CD14-positive monocyte (primary cell): ENCODE measurements at regions not wholly inside any gene's neighbourhood (a gene's known extent, or its start where the extent isn't known, plus 50 kb on each side); places are given as distances from the start of the nearest gene placed in this dataset.

Source experiments
- DNase-seq, 3 donors: peaks; one replicate each; pipeline ENCODE4 v3.0.0-alpha.2; 2011 to 2022
- H2AFZ ChIP-seq: 2 replicates; pipeline ENCODE4 v1.6.0; 2012; ENCODE audit warnings: mild to moderate bottlenecking, low read depth, low read length, inconsistent platforms; ENCODE audit not compliant: insufficient read depth, poor library complexity, severe bottlenecking
- H3K27ac ChIP-seq, 2 donors: 1 replicate in 1 of 2; 2 replicates in 1 of 2; pipeline ENCODE4 v1.5.1; 2012 to 2013; ENCODE audit warnings: low read length in 2 of 2, control low read depth in 1 of 2, inconsistent platforms in 1 of 2, low read depth in 1 of 2, mild to moderate bottlenecking in 1 of 2
- H3K27me3 ChIP-seq, 2 donors: one replicate each; pipeline versions ENCODE4 v1.6.0 to v1.6.1; 2011 to 2013; ENCODE audit warnings: low read length in 2 of 2; ENCODE audit not compliant: control insufficient read depth in 2 of 2, insufficient read depth in 2 of 2
- H3K36me3 ChIP-seq, 2 donors: replicated peaks in 1 of 2; 1 replicate in 1 of 2; 2 replicates in 1 of 2; pipeline versions ENCODE4 v1.5.1 to v1.6.1; 2012 to 2013; ENCODE audit warnings: low read length in 2 of 2, control low read depth in 1 of 2, inconsistent platforms in 1 of 2, mild to moderate bottlenecking in 1 of 2; ENCODE audit not compliant: insufficient read depth in 2 of 2, control insufficient read depth in 1 of 2
- H3K4me1 ChIP-seq, 2 donors: 1 replicate in 1 of 2; 2 replicates in 1 of 2; pipeline versions ENCODE4 v1.5.1 to v1.6.1; 2012 to 2013; ENCODE audit warnings: low read length in 2 of 2, control low read depth in 1 of 2, inconsistent platforms in 1 of 2, mild to moderate bottlenecking in 1 of 2, moderate library complexity in 1 of 2; ENCODE audit not compliant: insufficient read depth in 2 of 2, control insufficient read depth in 1 of 2
- H3K4me2 ChIP-seq: replicated peaks from 2 replicates; pipeline ENCODE3; 2012; ENCODE audit warnings: low read length, moderate library complexity, mild to moderate bottlenecking; ENCODE audit not compliant: poor library complexity, severe bottlenecking; ENCODE audit errors: extremely low read depth
- H3K4me3 ChIP-seq, 3 experiments: fragments of 200-600 bp in 1 of 3; sonication (generic) in 1 of 3; replicated peaks in 1 of 3; 1 replicate in 2 of 3; 2 replicates in 1 of 3; pipeline ENCODE4 v1.5.1; 2011 to 2013; ENCODE audit warnings: low read length in 3 of 3, mild to moderate bottlenecking in 3 of 3, control low read depth in 2 of 3, low read depth in 2 of 3, inconsistent platforms in 1 of 3, moderate library complexity in 1 of 3
- H3K79me2 ChIP-seq: 2 replicates; pipeline ENCODE4 v1.6.0; 2012; ENCODE audit warnings: mild to moderate bottlenecking, control low read depth, inconsistent platforms, low read length, moderate library complexity; ENCODE audit not compliant: insufficient read depth
- H3K9ac ChIP-seq: 2 replicates; pipeline ENCODE4 v1.6.0; 2017; ENCODE audit warnings: low read length, mild to moderate bottlenecking; ENCODE audit not compliant: insufficient read depth, poor library complexity, severe bottlenecking
- H3K9me3 ChIP-seq, 2 donors: replicated peaks in 1 of 2; 1 replicate in 1 of 2; 2 replicates in 1 of 2; pipeline versions ENCODE4 v1.5.1 to v1.6.1; 2012 to 2013; ENCODE audit warnings: low read length in 2 of 2, control low read depth in 1 of 2; ENCODE audit not compliant: control insufficient read depth in 1 of 2, insufficient read depth in 1 of 2
- H4K20me1 ChIP-seq: 2 replicates; pipeline ENCODE4 v1.6.0; 2012; ENCODE audit warnings: mild to moderate bottlenecking, low read length, control low read depth, moderate library complexity; ENCODE audit not compliant: insufficient read depth
- H3K27ac Mint-ChIP-seq, 7 donors: one replicate each; pipeline ENCODE4 v1.8.0; 2020; ENCODE audit warnings: mild to moderate bottlenecking in 7 of 7, mixed read lengths in 7 of 7, moderate library complexity in 6 of 7, inconsistent platforms in 2 of 7
- H3K27me3 Mint-ChIP-seq, 3 donors: one replicate each; pipeline ENCODE4 v1.8.0; 2021 to 2022; ENCODE audit warnings: low read depth in 3 of 3, mild to moderate bottlenecking in 3 of 3, mixed read lengths in 3 of 3, moderate library complexity in 3 of 3, inconsistent platforms in 1 of 3
- H3K36me3 Mint-ChIP-seq, 2 donors: one replicate each; pipeline ENCODE4 v1.8.0; 2020; ENCODE audit warnings: mixed read lengths in 2 of 2, inconsistent platforms in 1 of 2, mild to moderate bottlenecking in 1 of 2
- H3K4me1 Mint-ChIP-seq: one replicate; pipeline ENCODE4 v1.8.0; 2020; ENCODE audit warnings: mild to moderate bottlenecking, mixed read lengths
- H3K4me3 Mint-ChIP-seq, 2 donors: one replicate each; pipeline ENCODE4 v1.8.0; 2020; ENCODE audit warnings: mild to moderate bottlenecking in 2 of 2, mixed read lengths in 2 of 2, moderate library complexity in 1 of 2
- H3K9me3 Mint-ChIP-seq, 7 donors: one replicate each; pipeline ENCODE4 v1.8.0; 2020 to 2022; ENCODE audit warnings: mixed read lengths in 7 of 7, mild to moderate bottlenecking in 6 of 7, moderate library complexity in 6 of 7, inconsistent platforms in 2 of 7
- WGBS: methylation state at CpG from one replicate; pipeline ENCODE4 v1.1.5; 2013; ENCODE audit warnings: missing lambda C conversion rate; ENCODE audit not compliant: insufficient coverage; 5-methylcytosine and 5-hydroxymethylcytosine counted together
- intact Hi-C, 2 donors: fragments of 100-400 bp; cut with micrococcal nuclease; formaldehyde crosslinking; loops; one replicate each; pipeline versions ENCODE4 v1.15.0 to v1.15.1; 2023
- TF ChIP-seq, protein P1 (sequence below): fragments of 200-600 bp; IDR thresholded peaks from one replicate; pipeline ENCODE4 v1.8.0; 2022; ENCODE audit warnings: antibody characterized with exemption, mild to moderate bottlenecking

- WGBS = no CpG with 5 or more reads among the region's 4 CpGs
- H3K27ac ChIP-seq = no peak overlapping the region
- H3K4me2 ChIP-seq = no peak overlapping the region
- no peak overlapping the region for H3K4me3 ChIP-seq
- peaks cover 3 to 5% of the 10 kb centered on the region in 2 donors for H3K9me3 ChIP-seq
- H3K4me1 ChIP-seq = no peaks in the 10 kb centered on the region
- no peak overlapping the region for H2AFZ ChIP-seq
- H3K36me3 ChIP-seq = no peaks in the 10 kb centered on the region
- no peaks in the 10 kb centered on the region for H3K27me3 ChIP-seq
- no peaks in the 10 kb centered on the region for H3K79me2 ChIP-seq
- intact Hi-C loops = no loop called here
- Mint-ChIP-seq H3K36me3 (no peaks in the 10 kb centered on the region), H3K4me1 (no peaks in the 10 kb centered on the region), H3K27me3 (no peaks in the 10 kb centered on the region), H3K9me3 (peaks cover 0 to 7% (median 2%) of the 10 kb centered on the region in 7 donors), H3K4me3 (no peak overlapping the region), H3K27ac (no peak overlapping the region)
- H3K9ac ChIP-seq = no peak overlapping the region
- no peaks in the 10 kb centered on the region for H4K20me1 ChIP-seq
- TF ChIP-seq, protein P1, sequence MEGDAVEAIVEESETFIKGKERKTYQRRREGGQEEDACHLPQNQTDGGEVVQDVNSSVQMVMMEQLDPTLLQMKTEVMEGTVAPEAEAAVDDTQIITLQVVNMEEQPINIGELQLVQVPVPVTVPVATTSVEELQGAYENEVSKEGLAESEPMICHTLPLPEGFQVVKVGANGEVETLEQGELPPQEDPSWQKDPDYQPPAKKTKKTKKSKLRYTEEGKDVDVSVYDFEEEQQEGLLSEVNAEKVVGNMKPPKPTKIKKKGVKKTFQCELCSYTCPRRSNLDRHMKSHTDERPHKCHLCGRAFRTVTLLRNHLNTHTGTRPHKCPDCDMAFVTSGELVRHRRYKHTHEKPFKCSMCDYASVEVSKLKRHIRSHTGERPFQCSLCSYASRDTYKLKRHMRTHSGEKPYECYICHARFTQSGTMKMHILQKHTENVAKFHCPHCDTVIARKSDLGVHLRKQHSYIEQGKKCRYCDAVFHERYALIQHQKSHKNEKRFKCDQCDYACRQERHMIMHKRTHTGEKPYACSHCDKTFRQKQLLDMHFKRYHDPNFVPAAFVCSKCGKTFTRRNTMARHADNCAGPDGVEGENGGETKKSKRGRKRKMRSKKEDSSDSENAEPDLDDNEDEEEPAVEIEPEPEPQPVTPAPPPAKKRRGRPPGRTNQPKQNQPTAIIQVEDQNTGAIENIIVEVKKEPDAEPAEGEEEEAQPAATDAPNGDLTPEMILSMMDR = no peak
- DNase-seq = no peak
These were observed 848.8 kb downstream of the TDRD15 start for GRCh38 chr2:21972586-21972985.

DNA sequence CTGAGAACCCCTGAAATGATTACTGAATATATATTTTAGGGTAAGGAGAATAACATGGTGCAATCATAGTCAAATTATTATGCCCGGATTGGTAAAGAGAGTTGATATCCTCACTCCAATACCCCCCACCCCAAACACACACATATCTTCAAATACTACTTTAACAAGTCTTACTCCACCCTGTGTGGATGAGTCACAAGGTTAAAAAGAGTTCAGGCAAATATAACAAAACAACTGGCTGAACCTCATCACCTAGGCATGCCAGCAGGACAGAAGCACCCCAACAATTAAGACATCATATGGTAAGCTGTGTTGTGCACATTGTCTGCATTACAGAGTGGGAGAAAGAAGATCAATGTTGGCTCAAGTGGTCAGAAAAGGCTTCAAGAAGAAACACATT is 857.4 kb downstream of the TDRD15 start:
- Mint-ChIP-seq H3K27ac (no peak overlapping the region), H3K36me3 (no peaks in the 10 kb centered on the region), H3K4me3 (no peak overlapping the region), H3K4me1 (no peaks in the 10 kb centered on the region), H3K27me3 (peaks cover 0 to 2% (median 0%) of the 10 kb centered on the region in 3 donors), H3K9me3 (peaks cover 2 to 14% (median 6%) of the 10 kb centered on the region in 7 donors)
- Histone ChIP-seq H3K9me3 (peaks cover 13 to 46% of the 10 kb centered on the region in 2 donors), H3K27me3 (no peaks in the 10 kb centered on the region), H3K4me2 (no peak overlapping the region), H3K4me1 (no peaks in the 10 kb centered on the region), H3K4me3 (no peak overlapping the region), H2AFZ (no peak overlapping the region), H4K20me1 (no peaks in the 10 kb centered on the region), H3K9ac (no peak overlapping the region), H3K27ac (no peak overlapping the region), H3K79me2 (no peaks in the 10 kb centered on the region), H3K36me3 (no peaks in the 10 kb centered on the region)
- TF ChIP-seq, protein P1 = no peak
- DNase-seq = no peak
- intact Hi-C loops = no loop called here
- WGBS = no CpG with 5 or more reads among the region's 1 CpG
